Mesenchymal stem cell (in vitro differentiated cells and primary cell): ENCODE measurements at regions not wholly inside any gene's neighbourhood (a gene's known extent, or its start where the extent isn't known, plus 50 kb on each side); places are given as distances from the start of the nearest gene placed in this dataset.
"Not testable (repeated sequence)": the region's sequence is repeated elsewhere in the genome, so short reads cannot be mapped to it uniquely, and the experiment has no call there.

Experiments used
- DNase-seq: peaks from one replicate; pipeline ENCODE4 v3.0.0-alpha.2; 2013
- H2AFZ ChIP-seq: one replicate; pipeline ENCODE4 v1.6.1; 2013; ENCODE audit warnings: low read depth, mild to moderate bottlenecking, control low read depth, inconsistent platforms, low read length, moderate library complexity
- H2AK5ac ChIP-seq: 2 replicates; pipeline ENCODE4 v1.6.1; 2013; ENCODE audit warnings: low read length, moderate library complexity, mild to moderate bottlenecking, inconsistent platforms; ENCODE audit not compliant: severe bottlenecking
- H2BK120ac ChIP-seq: one replicate; pipeline ENCODE4 v1.6.1; 2013; ENCODE audit warnings: low read depth, mild to moderate bottlenecking, inconsistent platforms, low read length, moderate library complexity
- H2BK12ac ChIP-seq, 2 experiments: one replicate each; pipeline ENCODE4 v1.6.1; 2013; ENCODE audit warnings: inconsistent platforms in 2 of 2, low read length in 2 of 2, mild to moderate bottlenecking in 2 of 2, moderate library complexity in 2 of 2, control low read depth in 1 of 2
- H2BK15ac ChIP-seq: one replicate; pipeline ENCODE4 v1.6.1; 2013; ENCODE audit warnings: mild to moderate bottlenecking, low read depth, inconsistent platforms; ENCODE audit not compliant: poor library complexity, severe bottlenecking
- H2BK5ac ChIP-seq: 2 replicates; pipeline ENCODE4 v1.6.1; 2013; ENCODE audit warnings: low read depth, mild to moderate bottlenecking, low read length, control low read depth, inconsistent platforms; ENCODE audit not compliant: poor library complexity, severe bottlenecking
- H3K14ac ChIP-seq, 2 experiments: one replicate each; pipeline ENCODE4 v1.6.1; 2013; ENCODE audit warnings: inconsistent platforms in 2 of 2, low read length in 2 of 2, control low read depth in 1 of 2, mild to moderate bottlenecking in 1 of 2, moderate library complexity in 1 of 2
- H3K18ac ChIP-seq, 2 experiments: one replicate each; pipeline ENCODE4 v1.6.1; 2013; ENCODE audit warnings: inconsistent platforms in 2 of 2, low read length in 2 of 2, control low read depth in 1 of 2, low read depth in 1 of 2, mild to moderate bottlenecking in 1 of 2
- H3K23ac ChIP-seq, 2 experiments: one replicate each; pipeline ENCODE4 v1.6.1; 2013; ENCODE audit warnings: inconsistent platforms in 2 of 2, low read length in 2 of 2, mild to moderate bottlenecking in 2 of 2, moderate library complexity in 2 of 2, control low read depth in 1 of 2
- H3K27ac ChIP-seq: 2 replicates; pipeline ENCODE4 v1.5.1; 2013; ENCODE audit warnings: mild to moderate bottlenecking, moderate library complexity, low read length, control low read depth, inconsistent platforms; ENCODE audit not compliant: poor library complexity, severe bottlenecking
- H3K27me3 ChIP-seq, 2 experiments: 2 replicates each; pipeline versions ENCODE4 v1.6.1 to v1.7.0; 2013; ENCODE audit warnings: low read length in 2 of 2, mild to moderate bottlenecking in 2 of 2, moderate library complexity in 2 of 2, control low read depth in 1 of 2, inconsistent platforms in 1 of 2; ENCODE audit not compliant: control insufficient read depth in 1 of 2, insufficient read depth in 1 of 2
- H3K36me3 ChIP-seq, 2 experiments: 2 replicates each; pipeline versions ENCODE4 v1.6.1 to v1.7.0; 2013; ENCODE audit warnings: low read length in 2 of 2, control low read depth in 1 of 2, inconsistent platforms in 1 of 2, low read depth in 1 of 2, mild to moderate bottlenecking in 1 of 2; ENCODE audit not compliant: insufficient read depth in 2 of 2, control insufficient read depth in 1 of 2
- H3K4ac ChIP-seq, 2 experiments: one replicate each; pipeline ENCODE4 v1.6.1; 2013; ENCODE audit warnings: inconsistent platforms in 2 of 2, low read length in 2 of 2, mild to moderate bottlenecking in 2 of 2, moderate library complexity in 2 of 2, control low read depth in 1 of 2, low read depth in 1 of 2
- H3K4me1 ChIP-seq: 2 replicates; pipeline ENCODE4 v1.6.1; 2013; ENCODE audit warnings: low read depth, low read length, control low read depth; ENCODE audit not compliant: control insufficient read depth, insufficient read depth
- H3K4me2 ChIP-seq: 2 replicates; pipeline ENCODE4 v1.6.1; 2013; ENCODE audit warnings: low read length, mild to moderate bottlenecking, inconsistent platforms; ENCODE audit not compliant: poor library complexity, severe bottlenecking
- H3K4me3 ChIP-seq, 2 experiments: 2 replicates each; pipeline versions ENCODE4 v1.5.1 to v1.7.0; 2013; ENCODE audit warnings: low read length in 2 of 2, mild to moderate bottlenecking in 2 of 2, control low read depth in 1 of 2, low read depth in 1 of 2; ENCODE audit not compliant: insufficient read depth in 1 of 2
- H3K79me1 ChIP-seq: replicated peaks from 2 replicates; pipeline ENCODE4 v1.6.1; 2013; ENCODE audit warnings: mild to moderate bottlenecking, control low read depth, low read length, inconsistent platforms; ENCODE audit not compliant: poor library complexity, severe bottlenecking
- H3K9ac ChIP-seq: 2 replicates; pipeline ENCODE4 v1.7.0; 2013; ENCODE audit warnings: mild to moderate bottlenecking, low read length, moderate library complexity
- H3K9me3 ChIP-seq: 2 replicates; pipeline ENCODE4 v1.7.0; 2013; ENCODE audit warnings: mild to moderate bottlenecking, low read length; ENCODE audit not compliant: control insufficient read depth
- H4K8ac ChIP-seq: one replicate; pipeline ENCODE4 v1.6.1; 2013; ENCODE audit warnings: inconsistent platforms, mild to moderate bottlenecking, low read length, moderate library complexity
- H4K91ac ChIP-seq: one replicate; pipeline ENCODE4 v1.6.1; 2013; ENCODE audit warnings: mild to moderate bottlenecking, low read length, inconsistent platforms
- WGBS: methylation state at CpG from one replicate; pipeline ENCODE4 v1.1.7; 2013; ENCODE audit warnings: mixed read lengths; 5-methylcytosine and 5-hydroxymethylcytosine counted together

GRCh38 chr13:82062772-82063171, 1721.8 kb upstream of the SPRY2 start:
- Histone ChIP-seq H3K27me3 (no peaks in the 10 kb centered on the region), H3K4me2 (no peak overlapping the region), H3K9me3 (peaks cover 3% of the 10 kb centered on the region), H3K4me3 (no peak overlapping the region), H2BK12ac (no peak overlapping the region), H2BK120ac (no peak overlapping the region), H3K14ac (no peak overlapping the region), H3K18ac (no peak overlapping the region), H2AFZ (no peak overlapping the region), H3K9ac (no peak overlapping the region), H3K79me1 (no peaks in the 10 kb centered on the region), H3K27ac (no peak overlapping the region), H2BK5ac (no peak overlapping the region), H3K23ac (no peak overlapping the region), H4K91ac (no peak overlapping the region), H4K8ac (no peak overlapping the region), H2AK5ac (no peak overlapping the region), H2BK15ac (no peak overlapping the region), H3K36me3 (no peaks in the 10 kb centered on the region), H3K4ac (no peak overlapping the region), H3K4me1 (no peaks in the 10 kb centered on the region)
- DNase-seq, result no peak
- 58% methylated on average over 2 of the region's 4 CpGs for WGBS

- no peak overlapping the region for H2BK15ac ChIP-seq
- WGBS, result no CpG with 5 or more reads among the region's 2 CpGs
Measured at GRCh38 chr13:82058364-82058763, 1717.4 kb upstream of the SPRY2 start.

GRCh38 chr13:82045316-82045715, 1704.4 kb upstream of the SPRY2 start:
- H2BK5ac ChIP-seq, H3K23ac ChIP-seq, H3K27ac ChIP-seq, H3K4me3 ChIP-seq, H3K9ac ChIP-seq, H3K79me1 ChIP-seq, H3K4me1 ChIP-seq, H2BK15ac ChIP-seq, H3K4ac ChIP-seq, H2AK5ac ChIP-seq, H2AFZ ChIP-seq, H4K91ac ChIP-seq, DNase-seq, H3K14ac ChIP-seq, H3K18ac ChIP-seq, H3K9me3 ChIP-seq, H3K36me3 ChIP-seq, H4K8ac ChIP-seq, H2BK120ac ChIP-seq, H2BK12ac ChIP-seq, H3K4me2 ChIP-seq, H3K27me3 ChIP-seq: not testable (repeated sequence)
- 94% methylated on average over 18 of the region's 23 CpGs for WGBS

More at GRCh38 chr13:82058364-82058763, 1717.4 kb upstream of the SPRY2 start:
- Histone ChIP-seq H2BK5ac (no peak overlapping the region), H2BK12ac (no peak overlapping the region), H3K27ac (no peak overlapping the region), H3K4me2 (no peak overlapping the region), H3K18ac (no peak overlapping the region), H3K23ac (no peak overlapping the region), H3K4me1 (no peaks in the 10 kb centered on the region), H3K9me3 (peaks cover 9% of the 10 kb centered on the region), H4K8ac (no peak overlapping the region), H4K91ac (no peak overlapping the region), H3K36me3 (no peaks in the 10 kb centered on the region), H3K4ac (no peak overlapping the region), H3K14ac (no peak overlapping the region), H3K27me3 (no peaks in the 10 kb centered on the region), H3K4me3 (no peak overlapping the region), H2AK5ac (no peak overlapping the region), H3K79me1 (no peaks in the 10 kb centered on the region), H2AFZ (no peak overlapping the region), H3K9ac (no peak overlapping the region), H2BK120ac (no peak overlapping the region)
- DNase-seq, result no peak

GRCh38 chr13:82036602-82037001, 1695.7 kb upstream of the SPRY2 start:
- Histone ChIP-seq H2BK5ac (no peak overlapping the region), H3K23ac (no peak overlapping the region), H3K9me3 (peaks cover 7% of the 10 kb centered on the region), H3K4me2 (no peak overlapping the region), H3K4me1 (no peaks in the 10 kb centered on the region), H2AK5ac (no peak overlapping the region), H3K4ac (no peak overlapping the region), H2BK15ac (no peak overlapping the region), H3K9ac (no peak overlapping the region), H3K79me1 (no peaks in the 10 kb centered on the region), H3K27me3 (no peaks in the 10 kb centered on the region), H2BK12ac (no peak overlapping the region), H3K36me3 (no peaks in the 10 kb centered on the region), H2AFZ (no peak overlapping the region), H3K18ac (no peak overlapping the region), H2BK120ac (no peak overlapping the region), H4K8ac (no peak overlapping the region), H4K91ac (no peak overlapping the region), H3K14ac (no peak overlapping the region), H3K4me3 (no peak overlapping the region), H3K27ac (no peak overlapping the region)
- no CpG with 5 or more reads among the region's 1 CpG for WGBS
- DNase-seq, result no peak
